K562 (cell line): ENCODE measurements at regions not wholly inside any gene's neighbourhood (a gene's known extent, or its start where the extent isn't known, plus 50 kb on each side); places are given as distances from the start of the nearest gene placed in this dataset.

Experiments
- ARNT ChIP-seq, 2 experiments: fragments of 450-650 bp; IDR thresholded peaks; 2 replicates each; pipeline ENCODE4 v1.6.1; 2016; ENCODE audit warnings: mild to moderate bottlenecking in 1 of 2
- C11orf30 ChIP-seq: fragments of 450-650 bp; IDR thresholded peaks from 2 replicates; pipeline ENCODE4 v1.6.1; 2016; ENCODE audit warnings: low read depth, mild to moderate bottlenecking
- CREB1 ChIP-seq, 2 experiments: sonication (generic) in 1 of 2; formaldehyde crosslinking in 1 of 2; IDR thresholded peaks; 2 replicates each; pipeline versions ENCODE4 v1.6.1 to v1.8.0; 2012 to 2022; ENCODE audit warnings: inconsistent platforms in 1 of 2, mild to moderate bottlenecking in 1 of 2, missing genetic modification reagents in 1 of 2, moderate library complexity in 1 of 2
- JUND ChIP-seq, 2 experiments: IDR thresholded peaks; 2 replicates in 1 of 2; 3 replicates in 1 of 2; pipeline ENCODE4 v1.6.1; 2011; ENCODE audit warnings: borderline replicate concordance in 2 of 2, low read depth in 2 of 2, low read length in 2 of 2, improper control_type of control experiment in 1 of 2, missing biosample characterization in 1 of 2, missing genetic modification characterization in 1 of 2, missing genetic modification reagents in 1 of 2
- KAT7 ChIP-seq: sonication (generic); formaldehyde crosslinking; IDR thresholded peaks from 2 replicates; pipeline ENCODE4 v1.8.0; 2022; ENCODE audit warnings: missing genetic modification reagents, mild to moderate bottlenecking, borderline replicate concordance
- MEIS2 ChIP-seq: fragments of 450-650 bp; IDR thresholded peaks from 2 replicates; pipeline ENCODE4 v1.6.1; 2014; ENCODE audit warnings: mild to moderate bottlenecking; ENCODE audit not compliant: partially characterized antibody
- MXI1 ChIP-seq: IDR thresholded peaks from 2 replicates; pipeline ENCODE4 v1.6.1; 2011; ENCODE audit warnings: low read depth, mild to moderate bottlenecking, improper control_type of control experiment, low read length
- RAD21 ChIP-seq, 2 experiments: fragments of 250-450 bp in 1 of 2; fragments of 450-650 bp in 1 of 2; sonication (Bioruptor Pico) in 1 of 2; formaldehyde crosslinking in 1 of 2; IDR thresholded peaks in 1 of 2; conservative IDR thresholded peaks in 1 of 2; 2 replicates each; pipeline versions ENCODE4 v1.4.0 to v1.8.0; 2020 to 2022; ENCODE audit warnings: mild to moderate bottlenecking in 2 of 2, moderate library complexity in 1 of 2
- TAF1 ChIP-seq: IDR thresholded peaks from 2 replicates; pipeline ENCODE4 v1.6.1; 2011; ENCODE audit warnings: mild to moderate bottlenecking, low read length, moderate library complexity; ENCODE audit not compliant: insufficient read depth, control insufficient read depth, severe bottlenecking; ENCODE audit errors: extremely low read depth
- ZFP36 ChIP-seq: fragments of 150-350 bp; IDR thresholded peaks from 2 replicates; pipeline ENCODE4 v1.6.1; 2018; ENCODE audit warnings: low read length, low read depth; ENCODE audit not compliant: partially characterized antibody
- ZNF146 ChIP-seq: IDR thresholded peaks from one replicate; pipeline ENCODE4 v1.6.1; 2018; ENCODE audit warnings: missing compliant biosample characterization; ENCODE audit not compliant: unreplicated experiment
- TF ChIP-seq, protein P1 (sequence below): fragments of 450-650 bp; IDR thresholded peaks from 2 replicates; pipeline ENCODE4 v1.6.1; 2017; ENCODE audit warnings: antibody characterized with exemption, mild to moderate bottlenecking
- TF ChIP-seq, protein P2 (sequence below): fragments of 250-450 bp; sonication (Bioruptor Pico); IDR thresholded peaks from 2 replicates; pipeline ENCODE4 v1.8.0; 2022; ENCODE audit warnings: inconsistent platforms
- TF ChIP-seq, protein P3 (sequence below): fragments of 250-450 bp; sonication (Bioruptor Pico); IDR thresholded peaks from 2 replicates; pipeline ENCODE4 v1.8.0; 2021; ENCODE audit warnings: moderate library complexity, mild to moderate bottlenecking, inconsistent platforms

DNA sequence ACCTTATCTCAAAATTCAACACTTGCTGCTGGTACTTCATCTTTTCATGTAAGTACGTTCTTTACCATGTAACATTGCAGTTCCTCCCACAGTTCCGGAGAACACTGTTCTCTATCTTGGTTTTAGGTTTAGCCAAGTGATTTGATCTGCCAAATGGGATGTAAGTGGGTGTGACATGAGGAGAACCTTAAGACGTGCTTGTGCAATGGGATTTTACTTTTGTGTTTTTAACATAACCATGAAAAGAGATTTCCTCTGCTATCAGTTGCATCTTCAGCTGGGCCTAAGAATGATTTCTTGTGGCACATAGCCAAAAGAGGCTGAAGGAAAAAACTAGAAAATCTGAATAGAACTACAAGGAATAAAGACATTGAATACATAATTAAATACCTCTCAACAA, 894.5 kb upstream of the ALCAM start:
- TF ChIP-seq, protein P1, sequence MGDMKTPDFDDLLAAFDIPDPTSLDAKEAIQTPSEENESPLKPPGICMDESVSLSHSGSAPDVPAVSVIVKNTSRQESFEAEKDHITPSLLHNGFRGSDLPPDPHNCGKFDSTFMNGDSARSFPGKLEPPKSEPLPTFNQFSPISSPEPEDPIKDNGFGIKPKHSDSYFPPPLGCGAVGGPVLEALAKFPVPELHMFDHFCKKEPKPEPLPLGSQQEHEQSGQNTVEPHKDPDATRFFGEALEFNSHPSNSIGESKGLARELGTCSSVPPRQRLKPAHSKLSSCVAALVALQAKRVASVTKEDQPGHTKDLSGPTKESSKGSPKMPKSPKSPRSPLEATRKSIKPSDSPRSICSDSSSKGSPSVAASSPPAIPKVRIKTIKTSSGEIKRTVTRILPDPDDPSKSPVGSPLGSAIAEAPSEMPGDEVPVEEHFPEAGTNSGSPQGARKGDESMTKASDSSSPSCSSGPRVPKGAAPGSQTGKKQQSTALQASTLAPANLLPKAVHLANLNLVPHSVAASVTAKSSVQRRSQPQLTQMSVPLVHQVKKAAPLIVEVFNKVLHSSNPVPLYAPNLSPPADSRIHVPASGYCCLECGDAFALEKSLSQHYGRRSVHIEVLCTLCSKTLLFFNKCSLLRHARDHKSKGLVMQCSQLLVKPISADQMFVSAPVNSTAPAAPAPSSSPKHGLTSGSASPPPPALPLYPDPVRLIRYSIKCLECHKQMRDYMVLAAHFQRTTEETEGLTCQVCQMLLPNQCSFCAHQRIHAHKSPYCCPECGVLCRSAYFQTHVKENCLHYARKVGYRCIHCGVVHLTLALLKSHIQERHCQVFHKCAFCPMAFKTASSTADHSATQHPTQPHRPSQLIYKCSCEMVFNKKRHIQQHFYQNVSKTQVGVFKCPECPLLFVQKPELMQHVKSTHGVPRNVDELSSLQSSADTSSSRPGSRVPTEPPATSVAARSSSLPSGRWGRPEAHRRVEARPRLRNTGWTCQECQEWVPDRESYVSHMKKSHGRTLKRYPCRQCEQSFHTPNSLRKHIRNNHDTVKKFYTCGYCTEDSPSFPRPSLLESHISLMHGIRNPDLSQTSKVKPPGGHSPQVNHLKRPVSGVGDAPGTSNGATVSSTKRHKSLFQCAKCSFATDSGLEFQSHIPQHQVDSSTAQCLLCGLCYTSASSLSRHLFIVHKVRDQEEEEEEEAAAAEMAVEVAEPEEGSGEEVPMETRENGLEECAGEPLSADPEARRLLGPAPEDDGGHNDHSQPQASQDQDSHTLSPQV: no peak
- TF ChIP-seq MXI1 (no peak), ZFP36 (no peak), CREB1 (IDR thresholded peaks at IDR 0.05) (no peak), CREB1 (CRISPR knock-in tag; IDR thresholded peaks at IDR 0.05) (no peak), MEIS2 (no peak), C11orf30 (no peak), ZNF146 (CRISPR knock-in tag) (no peak), RAD21 (CRISPR knock-in tag; conservative IDR thresholded peaks at IDR 0.05 in 1 of 2, IDR thresholded peaks at IDR 0.05 in 1 of 2) (no peak), KAT7 (CRISPR knock-in tag) (no peak), JUND (IDR thresholded peaks at IDR 0.05; ENCODE audit: borderline replicate concordance, low read depth, low read length) (no peak), JUND (tag; IDR thresholded peaks at IDR 0.05; ENCODE audit: borderline replicate concordance, low read depth, low read length) (no peak), TAF1 (no peak), ARNT (IDR thresholded peaks at IDR 0.05) (no peak)
- TF ChIP-seq, protein P2, sequence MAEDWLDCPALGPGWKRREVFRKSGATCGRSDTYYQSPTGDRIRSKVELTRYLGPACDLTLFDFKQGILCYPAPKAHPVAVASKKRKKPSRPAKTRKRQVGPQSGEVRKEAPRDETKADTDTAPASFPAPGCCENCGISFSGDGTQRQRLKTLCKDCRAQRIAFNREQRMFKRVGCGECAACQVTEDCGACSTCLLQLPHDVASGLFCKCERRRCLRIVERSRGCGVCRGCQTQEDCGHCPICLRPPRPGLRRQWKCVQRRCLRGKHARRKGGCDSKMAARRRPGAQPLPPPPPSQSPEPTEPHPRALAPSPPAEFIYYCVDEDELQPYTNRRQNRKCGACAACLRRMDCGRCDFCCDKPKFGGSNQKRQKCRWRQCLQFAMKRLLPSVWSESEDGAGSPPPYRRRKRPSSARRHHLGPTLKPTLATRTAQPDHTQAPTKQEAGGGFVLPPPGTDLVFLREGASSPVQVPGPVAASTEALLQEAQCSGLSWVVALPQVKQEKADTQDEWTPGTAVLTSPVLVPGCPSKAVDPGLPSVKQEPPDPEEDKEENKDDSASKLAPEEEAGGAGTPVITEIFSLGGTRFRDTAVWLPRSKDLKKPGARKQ (CRISPR knock-in tag): no peak
- TF ChIP-seq, protein P3, sequence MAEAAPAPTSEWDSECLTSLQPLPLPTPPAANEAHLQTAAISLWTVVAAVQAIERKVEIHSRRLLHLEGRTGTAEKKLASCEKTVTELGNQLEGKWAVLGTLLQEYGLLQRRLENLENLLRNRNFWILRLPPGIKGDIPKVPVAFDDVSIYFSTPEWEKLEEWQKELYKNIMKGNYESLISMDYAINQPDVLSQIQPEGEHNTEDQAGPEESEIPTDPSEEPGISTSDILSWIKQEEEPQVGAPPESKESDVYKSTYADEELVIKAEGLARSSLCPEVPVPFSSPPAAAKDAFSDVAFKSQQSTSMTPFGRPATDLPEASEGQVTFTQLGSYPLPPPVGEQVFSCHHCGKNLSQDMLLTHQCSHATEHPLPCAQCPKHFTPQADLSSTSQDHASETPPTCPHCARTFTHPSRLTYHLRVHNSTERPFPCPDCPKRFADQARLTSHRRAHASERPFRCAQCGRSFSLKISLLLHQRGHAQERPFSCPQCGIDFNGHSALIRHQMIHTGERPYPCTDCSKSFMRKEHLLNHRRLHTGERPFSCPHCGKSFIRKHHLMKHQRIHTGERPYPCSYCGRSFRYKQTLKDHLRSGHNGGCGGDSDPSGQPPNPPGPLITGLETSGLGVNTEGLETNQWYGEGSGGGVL (CRISPR knock-in tag): no peak
